ENCODE measurements at regions not wholly inside any gene's neighbourhood (a gene's known extent, or its start where the extent isn't known, plus 50 kb on each side); places are given as distances from the start of the nearest gene placed in this dataset.

DNA sequence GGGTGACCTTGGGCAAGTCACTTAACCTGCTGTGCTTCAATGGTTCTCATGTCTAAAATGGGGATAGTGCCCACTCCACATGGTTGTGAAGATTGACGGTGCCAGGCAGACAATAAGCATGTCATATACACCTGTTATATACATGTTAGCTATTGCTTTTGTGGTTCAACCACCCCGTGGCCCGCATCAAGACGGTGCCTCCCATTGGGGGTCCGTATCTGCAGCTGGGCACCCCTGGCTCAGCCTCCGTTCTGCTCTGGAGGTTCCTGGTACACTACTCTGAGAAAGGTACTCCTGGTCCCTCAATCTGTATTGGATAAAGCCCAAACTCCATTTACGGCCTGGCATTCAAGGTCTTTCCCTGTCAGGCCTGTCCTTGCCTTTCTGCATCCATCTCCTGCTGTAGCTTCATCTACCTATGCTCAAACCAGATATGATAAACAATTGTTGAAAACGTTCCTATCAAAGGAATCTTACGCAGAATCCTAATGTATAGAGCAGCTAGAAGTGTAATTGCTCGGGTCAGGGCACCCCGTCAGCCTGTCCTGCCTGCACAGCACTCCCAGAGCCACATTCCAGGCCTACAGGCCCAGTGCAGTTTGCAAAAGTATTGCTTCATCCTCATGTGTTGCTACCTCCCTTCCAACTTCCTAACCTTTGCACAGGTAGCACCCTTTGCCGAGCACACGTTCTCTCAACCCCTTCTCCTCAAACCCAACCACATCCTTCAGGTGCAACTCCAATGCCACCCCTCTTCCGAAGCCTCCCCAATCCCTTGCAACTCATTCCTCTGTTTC is 194.9 kb downstream of the BCR start:
- no peak overlapping the region for H3K4me3 ChIP-seq (replicated peaks; ENCODE audit: low read depth, low read length)
- no peak for TF ChIP-seq CTCF (IDR thresholded peaks at IDR 0.05; ENCODE audit: low read length, missing control alignments)
- DNase-seq (ENCODE audit: low read depth): no peak

GRCh38 chr22:23373601-23374000 is 193.3 kb downstream of the BCR start:
- DNase-seq (ENCODE audit: low read depth): no peak
- no peak for TF ChIP-seq CTCF (IDR thresholded peaks at IDR 0.05; ENCODE audit: low read length, missing control alignments)
- no peak overlapping the region for H3K4me3 ChIP-seq (replicated peaks; ENCODE audit: low read depth, low read length)

- DNase-seq (ENCODE audit: low read depth): no peak
- H3K4me3 ChIP-seq (replicated peaks; ENCODE audit: low read depth, low read length): no peak overlapping the region
- no peak for TF ChIP-seq CTCF (IDR thresholded peaks at IDR 0.05; ENCODE audit: low read length, missing control alignments)
Observed at GRCh38 chr22:23370251-23370650, 189.9 kb downstream of the BCR start.

DNA sequence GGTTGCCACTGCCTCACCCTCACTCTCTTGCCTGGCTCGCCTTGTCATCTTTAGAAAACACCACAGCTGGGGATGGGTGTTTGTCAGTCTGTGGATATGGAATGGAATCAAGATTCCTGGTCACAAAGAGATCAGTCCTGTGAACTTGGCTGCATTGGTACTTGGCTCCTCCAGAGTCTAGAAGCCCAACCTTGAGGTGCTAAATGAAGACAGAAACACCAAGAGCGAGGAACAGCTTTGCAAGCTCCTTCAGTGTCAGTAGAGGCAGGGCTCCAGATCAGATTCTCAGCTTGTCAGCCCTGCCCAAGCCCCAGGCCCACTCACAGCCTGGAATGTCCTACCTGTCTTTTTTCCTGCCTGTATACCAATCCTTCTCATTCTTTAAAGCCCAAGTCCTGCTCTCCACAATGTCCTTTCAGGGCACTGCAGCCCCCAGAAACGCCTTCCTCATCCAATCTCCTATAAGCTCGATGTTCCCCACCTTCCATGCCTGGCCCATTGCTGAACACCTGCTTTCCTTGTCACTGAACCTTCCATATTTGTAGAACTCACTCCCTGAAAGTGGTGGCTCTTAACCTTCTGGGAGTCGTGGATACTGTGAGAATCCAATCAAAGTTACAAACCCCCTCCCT is 188.9 kb downstream of the BCR start:
- TF ChIP-seq CTCF (IDR thresholded peaks at IDR 0.05; ENCODE audit: low read length, missing control alignments): no peak
- DNase-seq (ENCODE audit: low read depth): no peak
- no peak overlapping the region for H3K4me3 ChIP-seq (replicated peaks; ENCODE audit: low read depth, low read length)
